ENCODE measurements at regions not wholly inside any gene's neighbourhood (a gene's known extent, or its start where the extent isn't known, plus 50 kb on each side); places are given as distances from the start of the nearest gene placed in this dataset.
"Not testable (repeated sequence)": the region's sequence is repeated elsewhere in the genome, so short reads cannot be mapped to it uniquely, and the experiment has no call there.

DNA sequence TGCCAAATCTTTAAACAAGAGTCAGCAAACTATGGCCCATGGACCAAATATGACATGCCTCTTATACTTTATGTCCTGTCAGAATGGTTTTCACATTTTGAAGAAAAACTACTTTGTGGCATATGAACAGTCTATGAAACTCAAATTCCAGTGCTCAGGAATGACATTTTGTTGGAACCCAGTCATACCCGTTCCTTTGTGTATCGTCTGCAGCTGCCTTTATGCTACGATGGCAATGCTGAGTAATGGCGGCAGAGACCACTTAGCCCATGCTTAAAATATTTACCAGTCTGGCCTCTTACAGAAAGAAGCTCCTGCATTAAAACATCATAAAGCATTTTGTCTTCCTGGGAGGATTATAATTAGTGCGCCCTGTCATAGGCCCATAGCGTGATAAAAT lies 140.5 kb upstream of the FHL2 start:
- TF ChIP-seq, protein P1, sequence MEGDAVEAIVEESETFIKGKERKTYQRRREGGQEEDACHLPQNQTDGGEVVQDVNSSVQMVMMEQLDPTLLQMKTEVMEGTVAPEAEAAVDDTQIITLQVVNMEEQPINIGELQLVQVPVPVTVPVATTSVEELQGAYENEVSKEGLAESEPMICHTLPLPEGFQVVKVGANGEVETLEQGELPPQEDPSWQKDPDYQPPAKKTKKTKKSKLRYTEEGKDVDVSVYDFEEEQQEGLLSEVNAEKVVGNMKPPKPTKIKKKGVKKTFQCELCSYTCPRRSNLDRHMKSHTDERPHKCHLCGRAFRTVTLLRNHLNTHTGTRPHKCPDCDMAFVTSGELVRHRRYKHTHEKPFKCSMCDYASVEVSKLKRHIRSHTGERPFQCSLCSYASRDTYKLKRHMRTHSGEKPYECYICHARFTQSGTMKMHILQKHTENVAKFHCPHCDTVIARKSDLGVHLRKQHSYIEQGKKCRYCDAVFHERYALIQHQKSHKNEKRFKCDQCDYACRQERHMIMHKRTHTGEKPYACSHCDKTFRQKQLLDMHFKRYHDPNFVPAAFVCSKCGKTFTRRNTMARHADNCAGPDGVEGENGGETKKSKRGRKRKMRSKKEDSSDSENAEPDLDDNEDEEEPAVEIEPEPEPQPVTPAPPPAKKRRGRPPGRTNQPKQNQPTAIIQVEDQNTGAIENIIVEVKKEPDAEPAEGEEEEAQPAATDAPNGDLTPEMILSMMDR (IDR thresholded peaks at IDR 0.05; ENCODE audit: low read depth, low read length): no peak
- Histone ChIP-seq H3K9me3 (ENCODE audit: control insufficient read depth, insufficient read depth, low read length) (no peaks in the 10 kb centered on the region), H3K27ac (ENCODE audit: low read depth, low read length) (no peak overlapping the region), H3K4me3 (ENCODE audit: low read depth, low read length) (no peak overlapping the region), H3K27me3 (ENCODE audit: control insufficient read depth, insufficient read depth, low read length) (peaks cover 29% of the 10 kb centered on the region)
- no peak for DNase-seq (ENCODE audit: low read depth, low spot score)
- ChIA-PET POLR2A (no interaction called here), CTCF (interaction anchor here (0.9 to 1.0 kb wide), 3 partner anchors 18 to 251 kb away, joined by 3 to 5 read pairs (median 3); no protein-coding TSS in a partner anchor)

DNA sequence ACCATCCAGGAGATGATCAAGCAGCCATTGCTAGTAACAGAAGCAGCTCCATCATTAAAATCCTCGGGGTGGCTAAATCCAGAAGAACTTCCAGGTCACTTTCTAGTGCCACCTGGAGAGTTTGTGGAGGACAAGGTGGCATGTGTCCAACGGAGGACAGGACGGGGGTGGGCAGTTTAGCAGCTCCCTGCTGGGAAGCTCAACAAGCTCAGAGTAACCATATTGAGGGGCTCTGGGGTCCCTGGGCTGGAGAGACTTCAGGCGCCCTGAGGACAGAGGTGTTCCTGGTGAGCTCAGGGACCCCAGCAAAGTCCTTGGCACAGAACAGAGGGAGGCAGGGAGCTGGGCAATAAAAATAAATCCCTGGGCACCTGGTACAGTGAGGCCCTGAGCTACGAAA lies 140.0 kb upstream of the FHL2 start:
- TF ChIP-seq, protein P1 (IDR thresholded peaks at IDR 0.05; ENCODE audit: low read depth, low read length): no peak
- Histone ChIP-seq H3K4me3 (ENCODE audit: low read depth, low read length) (no peak overlapping the region), H3K27me3 (ENCODE audit: control insufficient read depth, insufficient read depth, low read length) (peaks cover 29% of the 10 kb centered on the region), H3K27ac (ENCODE audit: low read depth, low read length) (no peak overlapping the region), H3K9me3 (ENCODE audit: control insufficient read depth, insufficient read depth, low read length) (no peaks in the 10 kb centered on the region)
- POLR2A ChIA-PET: no interaction called here
- no peak for DNase-seq (ENCODE audit: low read depth, low spot score)
- CTCF ChIA-PET: interaction anchor here (0.9 to 1.0 kb wide), 3 partner anchors 17 to 251 kb away, joined by 3 to 5 read pairs (median 3); no protein-coding TSS in a partner anchor

GRCh38 chr2:105537920-105538319 lies 139.1 kb upstream of the FHL2 start:
- Histone ChIP-seq H3K9me3 (ENCODE audit: control insufficient read depth, insufficient read depth, low read length) (no peaks in the 10 kb centered on the region), H3K27ac (ENCODE audit: low read depth, low read length) (no peak overlapping the region), H3K4me3 (ENCODE audit: low read depth, low read length) (no peak overlapping the region), H3K27me3 (ENCODE audit: control insufficient read depth, insufficient read depth, low read length) (peaks cover 29% of the 10 kb centered on the region)
- TF ChIP-seq, protein P1 (IDR thresholded peaks at IDR 0.05; ENCODE audit: low read depth, low read length): no peak
- DNase-seq (ENCODE audit: low read depth, low spot score): no peak
- POLR2A ChIA-PET: no interaction called here
- CTCF ChIA-PET: interaction anchor here (0.9 to 1.1 kb wide), 2 partner anchors 16 to 193 kb away, joined by 4 to 5 read pairs; no protein-coding TSS in a partner anchor

- POLR2A ChIA-PET: no interaction called here
- CTCF ChIA-PET: interaction anchor here (0.9 to 1.1 kb wide), 2 partner anchors 16 to 192 kb away, joined by 4 to 5 read pairs; no protein-coding TSS in a partner anchor
These were observed 138.6 kb upstream of the FHL2 start for GRCh38 chr2:105537466-105537865.

GRCh38 chr2:105536175-105536574 lies 137.3 kb upstream of the FHL2 start:
- POLR2A ChIA-PET: no interaction called here
- Histone ChIP-seq H3K27ac (ENCODE audit: low read depth, low read length) (no peak overlapping the region), H3K4me3 (ENCODE audit: low read depth, low read length) (no peak overlapping the region), H3K9me3 (ENCODE audit: control insufficient read depth, insufficient read depth, low read length) (no peaks in the 10 kb centered on the region), H3K27me3 (ENCODE audit: control insufficient read depth, insufficient read depth, low read length) (peaks cover 29% of the 10 kb centered on the region)
- CTCF ChIA-PET: no interaction called here
- DNase-seq (ENCODE audit: low read depth, low spot score): no peak
- TF ChIP-seq, protein P1 (IDR thresholded peaks at IDR 0.05; ENCODE audit: low read depth, low read length): no peak

More at GRCh38 chr2:105537466-105537865, 138.6 kb upstream of the FHL2 start:
- no peak for DNase-seq (ENCODE audit: low read depth, low spot score)
- Histone ChIP-seq H3K27me3 (ENCODE audit: control insufficient read depth, insufficient read depth, low read length) (peaks cover 29% of the 10 kb centered on the region), H3K9me3 (ENCODE audit: control insufficient read depth, insufficient read depth, low read length) (no peaks in the 10 kb centered on the region), H3K27ac (ENCODE audit: low read depth, low read length) (no peak overlapping the region), H3K4me3 (ENCODE audit: low read depth, low read length) (no peak overlapping the region)
- TF ChIP-seq, protein P1 (IDR thresholded peaks at IDR 0.05; ENCODE audit: low read depth, low read length): no peak

DNA sequence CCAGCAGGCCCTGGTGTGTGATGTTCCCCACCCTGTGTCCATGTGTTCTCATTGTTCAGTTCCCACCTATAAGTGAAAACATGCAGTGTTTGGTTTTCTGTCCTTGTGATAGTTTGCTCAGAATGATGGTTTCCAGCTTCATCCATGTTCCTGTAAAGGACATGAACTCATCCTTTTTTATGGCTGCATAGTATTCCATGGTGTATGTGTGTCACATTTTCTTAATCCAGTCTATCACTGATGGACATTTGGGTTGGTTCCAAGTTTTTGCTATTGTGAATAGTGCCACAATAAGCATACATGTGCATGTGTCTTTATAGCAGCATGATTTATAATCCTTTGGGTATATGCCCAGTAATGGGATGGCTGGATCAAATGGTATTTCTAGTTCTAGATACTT lies 130.4 kb upstream of the FHL2 start:
- Histone ChIP-seq H3K9me3 (ENCODE audit: control insufficient read depth, insufficient read depth, low read length) (peaks cover 10% of the 10 kb centered on the region; the same call in 1 of the 2 replicates), H3K27me3 (ENCODE audit: control insufficient read depth, insufficient read depth, low read length) (peaks cover 16% of the 10 kb centered on the region)
- DNase-seq (ENCODE audit: low read depth, low spot score); H3K4me3 ChIP-seq (ENCODE audit: low read depth, low read length); H3K27ac ChIP-seq (ENCODE audit: low read depth, low read length); POLR2A ChIA-PET; CTCF ChIA-PET: not testable (repeated sequence)
